ENCODE measurements at regions not wholly inside any gene's neighbourhood (a gene's known extent, or its start where the extent isn't known, plus 50 kb on each side); places are given as distances from the start of the nearest gene placed in this dataset.

DNA sequence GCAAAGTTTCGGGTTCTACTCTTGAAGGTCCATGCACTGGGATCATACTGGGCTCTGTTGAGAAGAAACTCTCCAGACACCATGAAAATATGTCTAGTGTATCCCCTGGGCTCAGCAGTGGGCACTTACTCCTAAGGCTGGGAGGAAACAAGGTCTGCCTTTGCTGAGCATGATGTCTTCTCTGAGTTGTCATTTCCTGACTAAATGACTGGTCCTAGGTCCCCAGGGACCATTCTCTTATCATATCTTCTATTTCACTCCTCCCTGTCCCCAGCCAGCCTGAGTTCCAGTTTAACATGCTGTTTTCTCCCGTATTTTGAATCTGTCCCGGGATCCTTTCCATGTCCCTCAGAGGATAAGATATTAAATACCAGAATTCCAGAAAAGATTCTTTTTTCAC, 225.4 kb downstream of the MTRR start:
- H3K4me2 ChIP-seq (ENCODE audit: low read depth, low read length) = no peak overlapping the region
- H2AFZ ChIP-seq (ENCODE audit: low read length) = no peak overlapping the region
- CTCF ChIA-PET (ENCODE audit: low intra/inter-chr PET ratio, low total read pairs) = no interaction called here
- H3K9me3 ChIP-seq (ENCODE audit: low read length) = peaks cover 13% of the 10 kb centered on the region
- TF ChIP-seq MED8 (CRISPR knock-in tag; IDR thresholded peaks at IDR 0.05; ENCODE audit: insufficient replicate concordance) (no peak), EZH2 (conservative IDR thresholded peaks at IDR 0.05; ENCODE audit: low read depth, low read length) (no peak), HIVEP1 (CRISPR knock-in tag; IDR thresholded peaks at IDR 0.05) (no peak), ZNF263 (CRISPR knock-in tag; IDR thresholded peaks at IDR 0.05) (no peak), ZNF33A (CRISPR knock-in tag; IDR thresholded peaks at IDR 0.05; ENCODE audit: borderline replicate concordance) (no peak), PRMT3 (CRISPR knock-in tag; IDR thresholded peaks at IDR 0.05; ENCODE audit: borderline replicate concordance, low read depth) (no peak), XBP1 (CRISPR knock-in tag; IDR thresholded peaks at IDR 0.05) (no peak)
- TF ChIP-seq, protein P1, sequence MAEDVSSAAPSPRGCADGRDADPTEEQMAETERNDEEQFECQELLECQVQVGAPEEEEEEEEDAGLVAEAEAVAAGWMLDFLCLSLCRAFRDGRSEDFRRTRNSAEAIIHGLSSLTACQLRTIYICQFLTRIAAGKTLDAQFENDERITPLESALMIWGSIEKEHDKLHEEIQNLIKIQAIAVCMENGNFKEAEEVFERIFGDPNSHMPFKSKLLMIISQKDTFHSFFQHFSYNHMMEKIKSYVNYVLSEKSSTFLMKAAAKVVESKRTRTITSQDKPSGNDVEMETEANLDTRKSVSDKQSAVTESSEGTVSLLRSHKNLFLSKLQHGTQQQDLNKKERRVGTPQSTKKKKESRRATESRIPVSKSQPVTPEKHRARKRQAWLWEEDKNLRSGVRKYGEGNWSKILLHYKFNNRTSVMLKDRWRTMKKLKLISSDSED (CRISPR knock-in tag; IDR thresholded peaks at IDR 0.05) = no peak
- TF ChIP-seq, protein P2, sequence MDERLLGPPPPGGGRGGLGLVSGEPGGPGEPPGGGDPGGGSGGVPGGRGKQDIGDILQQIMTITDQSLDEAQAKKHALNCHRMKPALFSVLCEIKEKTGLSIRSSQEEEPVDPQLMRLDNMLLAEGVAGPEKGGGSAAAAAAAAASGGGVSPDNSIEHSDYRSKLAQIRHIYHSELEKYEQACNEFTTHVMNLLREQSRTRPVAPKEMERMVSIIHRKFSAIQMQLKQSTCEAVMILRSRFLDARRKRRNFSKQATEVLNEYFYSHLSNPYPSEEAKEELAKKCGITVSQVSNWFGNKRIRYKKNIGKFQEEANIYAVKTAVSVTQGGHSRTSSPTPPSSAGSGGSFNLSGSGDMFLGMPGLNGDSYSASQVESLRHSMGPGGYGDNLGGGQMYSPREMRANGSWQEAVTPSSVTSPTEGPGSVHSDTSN (CRISPR knock-in tag; IDR thresholded peaks at IDR 0.05) = no peak
- no peak overlapping the region for H3K27ac ChIP-seq (ENCODE audit: extremely low read length, insufficient read depth, low read length)
- DNase-seq (ENCODE audit: low spot score) = no peak
- no TSS peak for BruUV-seq (replicated peaks)
- no peak for ATAC-seq
- no peaks in the 10 kb centered on the region for H3K79me2 ChIP-seq (ENCODE audit: insufficient read depth, low read length)
- no peaks in the 10 kb centered on the region for H3K36me3 ChIP-seq (replicated peaks in 1 of 2; ENCODE audit: control insufficient read depth in 1 of 2, insufficient read depth in 2 of 2, low read length in 2 of 2)
- WGBS (ENCODE audit: low lambda C conversion rate) = 7% methylated on average over 3 of the region's 3 CpGs
- no peaks in the 10 kb centered on the region for H4K20me1 ChIP-seq (ENCODE audit: insufficient read depth, low read length)
- no peak overlapping the region for H3K4me3 ChIP-seq (replicated peaks in 1 of 3; ENCODE audit: insufficient read depth in 1 of 3, low read depth in 2 of 3, low read length in 3 of 3)
- no peak overlapping the region for H3K9ac ChIP-seq (ENCODE audit: insufficient read depth, low read depth, low read length)
- POLR2A ChIA-PET = no interaction called here
- no peak for FAIRE-seq
- H3K27me3 ChIP-seq (ENCODE audit: control insufficient read depth in 1 of 2, insufficient read depth in 2 of 2, low read length in 2 of 2) = no peaks in the 10 kb centered on the region
- intact Hi-C loops (cut with micrococcal nuclease; ENCODE audit: unreplicated experiment) (no loop called here), in situ Hi-C loops (cut with HindIII; ENCODE audit: extremely low pct_ligation_motif_present, low pct_unique_long_range_greater_than_20kb) (no loop called here)
- H3K4me1 ChIP-seq (ENCODE audit: insufficient read depth, low read length) = no peaks in the 10 kb centered on the region
